Astrocyte (in vitro differentiated cells and primary cell): ENCODE measurements at regions not wholly inside any gene's neighbourhood (a gene's known extent, or its start where the extent isn't known, plus 50 kb on each side); places are given as distances from the start of the nearest gene placed in this dataset.

Experiments used
- CTCF ChIP-seq: IDR thresholded peaks from 2 replicates; pipeline ENCODE4 v1.5.1; 2011; ENCODE audit warnings: low read depth, mild to moderate bottlenecking, inconsistent platforms, low read length, moderate library complexity; ENCODE audit not compliant: insufficient read depth
- EZH2 ChIP-seq: IDR thresholded peaks from 2 replicates; pipeline ENCODE4 v1.6.1; 2012; ENCODE audit warnings: mild to moderate bottlenecking, low read length, inconsistent platforms; ENCODE audit not compliant: insufficient read depth

- TF ChIP-seq CTCF = no peak
- no peak for TF ChIP-seq EZH2
Measured at GRCh38 chr5:176712546-176713304, 65.4 kb downstream of the TSPAN17 start.
